ENCODE measurements at regions not wholly inside any gene's neighbourhood (a gene's known extent, or its start where the extent isn't known, plus 50 kb on each side); places are given as distances from the start of the nearest gene placed in this dataset.

GRCh38 chr22:45105281-45105702 lies 58.4 kb upstream of the NUP50 start:
- TF ChIP-seq USF1 (IDR thresholded peaks at IDR 0.05) (no peak), REST (IDR thresholded peaks at IDR 0.05; ENCODE audit: low read depth) (no peak), CEBPB (IDR thresholded peaks at IDR 0.05) (no peak), TEAD4 (IDR thresholded peaks at IDR 0.05) (no peak), EGR1 (IDR thresholded peaks at IDR 0.05) (no peak), RAD21 (IDR thresholded peaks at IDR 0.05; ENCODE audit: low read depth) (no peak), EP300 (IDR thresholded peaks at IDR 0.05; ENCODE audit: borderline replicate concordance) (no peak), MAX (IDR thresholded peaks at IDR 0.05) (no peak)

Measured in Ishikawa (cell line).